ENCODE measurements at regions not wholly inside any gene's neighbourhood (a gene's known extent, or its start where the extent isn't known, plus 50 kb on each side); places are given as distances from the start of the nearest gene placed in this dataset.

DNA sequence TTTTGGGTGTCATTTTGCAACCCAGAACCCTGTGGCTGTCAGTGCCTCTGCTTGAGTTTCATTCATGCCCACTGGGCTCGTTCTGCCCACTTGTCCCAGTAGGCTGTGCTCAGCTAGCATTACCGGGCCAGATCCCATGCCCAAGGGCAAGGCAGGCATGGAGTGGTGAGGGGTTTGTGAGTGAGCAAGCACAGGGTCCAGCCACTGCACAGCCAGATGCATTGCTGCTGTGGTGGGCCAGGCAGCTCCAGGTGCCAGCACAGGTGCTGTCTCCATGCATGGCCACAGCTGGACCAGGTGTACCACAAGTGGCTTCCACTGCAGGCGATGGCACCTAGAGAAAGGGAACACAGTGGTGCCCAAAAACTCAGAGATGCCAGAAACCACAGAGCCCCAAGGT is 1671.2 kb downstream of the OLFM4 start:
- H3K4me1 Mint-ChIP-seq: no peaks in the 10 kb centered on the region
- intact Hi-C loops (cut with micrococcal nuclease): no loop called here
- DNase-seq (no peak), ATAC-seq (no peak)
- H3K36me3 ChIP-seq (ENCODE audit: control insufficient read depth, insufficient read depth, low read length): no peaks in the 10 kb centered on the region
- no peak overlapping the region for H3K27ac ChIP-seq (ENCODE audit: low read length)
- H3K27ac Mint-ChIP-seq: no peak overlapping the region
- WGBS (ENCODE audit: insufficient coverage): 84% methylated on average over 3 of the region's 3 CpGs
- TF ChIP-seq, protein P1, sequence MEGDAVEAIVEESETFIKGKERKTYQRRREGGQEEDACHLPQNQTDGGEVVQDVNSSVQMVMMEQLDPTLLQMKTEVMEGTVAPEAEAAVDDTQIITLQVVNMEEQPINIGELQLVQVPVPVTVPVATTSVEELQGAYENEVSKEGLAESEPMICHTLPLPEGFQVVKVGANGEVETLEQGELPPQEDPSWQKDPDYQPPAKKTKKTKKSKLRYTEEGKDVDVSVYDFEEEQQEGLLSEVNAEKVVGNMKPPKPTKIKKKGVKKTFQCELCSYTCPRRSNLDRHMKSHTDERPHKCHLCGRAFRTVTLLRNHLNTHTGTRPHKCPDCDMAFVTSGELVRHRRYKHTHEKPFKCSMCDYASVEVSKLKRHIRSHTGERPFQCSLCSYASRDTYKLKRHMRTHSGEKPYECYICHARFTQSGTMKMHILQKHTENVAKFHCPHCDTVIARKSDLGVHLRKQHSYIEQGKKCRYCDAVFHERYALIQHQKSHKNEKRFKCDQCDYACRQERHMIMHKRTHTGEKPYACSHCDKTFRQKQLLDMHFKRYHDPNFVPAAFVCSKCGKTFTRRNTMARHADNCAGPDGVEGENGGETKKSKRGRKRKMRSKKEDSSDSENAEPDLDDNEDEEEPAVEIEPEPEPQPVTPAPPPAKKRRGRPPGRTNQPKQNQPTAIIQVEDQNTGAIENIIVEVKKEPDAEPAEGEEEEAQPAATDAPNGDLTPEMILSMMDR (IDR thresholded peaks at IDR 0.05): no peak
- H3K27me3 Mint-ChIP-seq (ENCODE audit: low read depth in 2 of 2): no peaks in the 10 kb centered on the region
- H3K9me3 Mint-ChIP-seq: peaks cover 6 to 14% of the 10 kb centered on the region in 2 donors
- H3K4me3 ChIP-seq (ENCODE audit: low read length): no peak overlapping the region
- H3K9me3 ChIP-seq (ENCODE audit: control insufficient read depth, insufficient read depth, low read length): peaks cover 25% of the 10 kb centered on the region
- H3K36me3 Mint-ChIP-seq: no peaks in the 10 kb centered on the region
- no peaks in the 10 kb centered on the region for H3K4me1 ChIP-seq (ENCODE audit: control insufficient read depth, insufficient read depth, low read length)
- no peaks in the 10 kb centered on the region for H3K27me3 ChIP-seq (ENCODE audit: control insufficient read depth, insufficient read depth, low read length)
- no peak overlapping the region for H3K4me3 Mint-ChIP-seq

DNA sequence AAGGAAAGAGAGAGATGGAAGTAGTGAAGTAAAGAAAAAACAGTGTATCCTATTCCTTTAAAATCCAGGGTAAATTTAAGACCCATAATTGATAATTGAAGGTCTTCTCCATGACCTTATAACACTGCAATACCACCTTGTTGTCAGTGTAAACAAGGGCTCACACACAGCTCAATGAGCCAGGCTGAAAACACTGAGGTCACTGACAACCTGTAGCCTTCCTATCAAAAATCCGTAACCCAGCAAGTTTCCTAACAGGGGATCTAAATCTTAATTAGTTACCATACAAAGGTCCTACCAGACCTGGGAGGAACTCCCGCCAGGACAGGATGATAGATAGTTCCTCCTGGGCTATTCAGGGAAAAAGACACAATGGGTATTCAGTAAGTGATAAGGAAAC is 1677.1 kb downstream of the OLFM4 start:
- DNase-seq (no peak), ATAC-seq (no peak)
- Histone ChIP-seq H3K4me1 (ENCODE audit: control insufficient read depth, insufficient read depth, low read length) (no peaks in the 10 kb centered on the region), H3K27ac (ENCODE audit: low read length) (no peak overlapping the region), H3K36me3 (ENCODE audit: control insufficient read depth, insufficient read depth, low read length) (no peaks in the 10 kb centered on the region), H3K4me3 (ENCODE audit: low read length) (no peak overlapping the region), H3K9me3 (ENCODE audit: control insufficient read depth, insufficient read depth, low read length) (no peaks in the 10 kb centered on the region), H3K27me3 (ENCODE audit: control insufficient read depth, insufficient read depth, low read length) (no peaks in the 10 kb centered on the region)
- Mint-ChIP-seq H3K36me3 (no peaks in the 10 kb centered on the region), H3K9me3 (peaks cover 6 to 15% of the 10 kb centered on the region in 2 donors), H3K4me3 (no peak overlapping the region), H3K4me1 (no peaks in the 10 kb centered on the region), H3K27me3 (ENCODE audit: low read depth in 2 of 2) (no peaks in the 10 kb centered on the region), H3K27ac (no peak overlapping the region)
- WGBS (ENCODE audit: insufficient coverage): 83% methylated on average over 1 of the region's 2 CpGs
- intact Hi-C loops (cut with micrococcal nuclease): no loop called here
- TF ChIP-seq, protein P1 (IDR thresholded peaks at IDR 0.05): no peak

GRCh38 chr13:54706336-54706735 is 1677.7 kb downstream of the OLFM4 start:
- Mint-ChIP-seq H3K27me3 (ENCODE audit: low read depth in 2 of 2) (no peaks in the 10 kb centered on the region), H3K9me3 (peaks cover 6 to 11% of the 10 kb centered on the region in 2 donors), H3K27ac (no peak overlapping the region), H3K4me3 (no peak overlapping the region), H3K4me1 (no peaks in the 10 kb centered on the region), H3K36me3 (no peaks in the 10 kb centered on the region)
- intact Hi-C loops (cut with micrococcal nuclease): no loop called here
- WGBS (ENCODE audit: insufficient coverage): 91% methylated on average over 3 of the region's 3 CpGs
- Histone ChIP-seq H3K27ac (ENCODE audit: low read length) (no peak overlapping the region), H3K36me3 (ENCODE audit: control insufficient read depth, insufficient read depth, low read length) (no peaks in the 10 kb centered on the region), H3K27me3 (ENCODE audit: control insufficient read depth, insufficient read depth, low read length) (no peaks in the 10 kb centered on the region), H3K4me1 (ENCODE audit: control insufficient read depth, insufficient read depth, low read length) (no peaks in the 10 kb centered on the region), H3K9me3 (ENCODE audit: control insufficient read depth, insufficient read depth, low read length) (no peaks in the 10 kb centered on the region), H3K4me3 (ENCODE audit: low read length) (no peak overlapping the region)
- DNase-seq: no peak
- TF ChIP-seq, protein P1 (IDR thresholded peaks at IDR 0.05): no peak
- ATAC-seq: no peak

GRCh38 chr13:54709546-54709945 is 1680.9 kb downstream of the OLFM4 start:
- H3K27me3 Mint-ChIP-seq (ENCODE audit: low read depth in 2 of 2): no peaks in the 10 kb centered on the region
- H3K4me1 ChIP-seq (ENCODE audit: control insufficient read depth, insufficient read depth, low read length): no peaks in the 10 kb centered on the region
- no peak overlapping the region for H3K4me3 Mint-ChIP-seq
- H3K9me3 Mint-ChIP-seq: peaks cover 9 to 11% of the 10 kb centered on the region in 2 donors
- TF ChIP-seq, protein P1 (IDR thresholded peaks at IDR 0.05): no peak
- no peak overlapping the region for H3K27ac ChIP-seq (ENCODE audit: low read length)
- H3K4me3 ChIP-seq (ENCODE audit: low read length): no peak overlapping the region
- intact Hi-C loops (cut with micrococcal nuclease): no loop called here
- H3K9me3 ChIP-seq (ENCODE audit: control insufficient read depth, insufficient read depth, low read length): no peaks in the 10 kb centered on the region
- H3K27ac Mint-ChIP-seq: no peak overlapping the region
- no peaks in the 10 kb centered on the region for H3K36me3 Mint-ChIP-seq
- no peak for ATAC-seq
- no peaks in the 10 kb centered on the region for H3K36me3 ChIP-seq (ENCODE audit: control insufficient read depth, insufficient read depth, low read length)
- DNase-seq: no peak
- H3K27me3 ChIP-seq (ENCODE audit: control insufficient read depth, insufficient read depth, low read length): no peaks in the 10 kb centered on the region
- no peaks in the 10 kb centered on the region for H3K4me1 Mint-ChIP-seq
